ENCODE measurements at regions not wholly inside any gene's neighbourhood (a gene's known extent, or its start where the extent isn't known, plus 50 kb on each side); places are given as distances from the start of the nearest gene placed in this dataset.

DNA sequence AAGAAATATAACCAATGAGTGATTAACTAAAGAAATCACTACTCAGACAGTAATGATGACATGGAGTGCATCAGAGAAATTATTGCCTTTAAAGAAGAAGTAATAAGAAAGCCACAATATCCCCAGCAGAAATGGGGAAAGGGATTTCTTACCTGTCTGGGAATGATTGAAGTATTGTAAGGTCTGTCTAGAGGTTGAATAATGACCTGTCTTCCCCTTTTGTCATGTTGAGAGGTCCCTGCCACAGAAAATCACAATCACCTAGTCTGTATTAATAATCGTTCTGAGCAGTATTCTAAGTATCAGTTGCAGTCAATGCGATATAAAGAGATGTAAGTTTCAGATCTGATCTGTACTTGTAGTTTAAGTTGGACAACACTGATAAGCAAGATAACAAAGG, 349.1 kb upstream of the TPK1 start (continued):
- TF ChIP-seq, protein P1, sequence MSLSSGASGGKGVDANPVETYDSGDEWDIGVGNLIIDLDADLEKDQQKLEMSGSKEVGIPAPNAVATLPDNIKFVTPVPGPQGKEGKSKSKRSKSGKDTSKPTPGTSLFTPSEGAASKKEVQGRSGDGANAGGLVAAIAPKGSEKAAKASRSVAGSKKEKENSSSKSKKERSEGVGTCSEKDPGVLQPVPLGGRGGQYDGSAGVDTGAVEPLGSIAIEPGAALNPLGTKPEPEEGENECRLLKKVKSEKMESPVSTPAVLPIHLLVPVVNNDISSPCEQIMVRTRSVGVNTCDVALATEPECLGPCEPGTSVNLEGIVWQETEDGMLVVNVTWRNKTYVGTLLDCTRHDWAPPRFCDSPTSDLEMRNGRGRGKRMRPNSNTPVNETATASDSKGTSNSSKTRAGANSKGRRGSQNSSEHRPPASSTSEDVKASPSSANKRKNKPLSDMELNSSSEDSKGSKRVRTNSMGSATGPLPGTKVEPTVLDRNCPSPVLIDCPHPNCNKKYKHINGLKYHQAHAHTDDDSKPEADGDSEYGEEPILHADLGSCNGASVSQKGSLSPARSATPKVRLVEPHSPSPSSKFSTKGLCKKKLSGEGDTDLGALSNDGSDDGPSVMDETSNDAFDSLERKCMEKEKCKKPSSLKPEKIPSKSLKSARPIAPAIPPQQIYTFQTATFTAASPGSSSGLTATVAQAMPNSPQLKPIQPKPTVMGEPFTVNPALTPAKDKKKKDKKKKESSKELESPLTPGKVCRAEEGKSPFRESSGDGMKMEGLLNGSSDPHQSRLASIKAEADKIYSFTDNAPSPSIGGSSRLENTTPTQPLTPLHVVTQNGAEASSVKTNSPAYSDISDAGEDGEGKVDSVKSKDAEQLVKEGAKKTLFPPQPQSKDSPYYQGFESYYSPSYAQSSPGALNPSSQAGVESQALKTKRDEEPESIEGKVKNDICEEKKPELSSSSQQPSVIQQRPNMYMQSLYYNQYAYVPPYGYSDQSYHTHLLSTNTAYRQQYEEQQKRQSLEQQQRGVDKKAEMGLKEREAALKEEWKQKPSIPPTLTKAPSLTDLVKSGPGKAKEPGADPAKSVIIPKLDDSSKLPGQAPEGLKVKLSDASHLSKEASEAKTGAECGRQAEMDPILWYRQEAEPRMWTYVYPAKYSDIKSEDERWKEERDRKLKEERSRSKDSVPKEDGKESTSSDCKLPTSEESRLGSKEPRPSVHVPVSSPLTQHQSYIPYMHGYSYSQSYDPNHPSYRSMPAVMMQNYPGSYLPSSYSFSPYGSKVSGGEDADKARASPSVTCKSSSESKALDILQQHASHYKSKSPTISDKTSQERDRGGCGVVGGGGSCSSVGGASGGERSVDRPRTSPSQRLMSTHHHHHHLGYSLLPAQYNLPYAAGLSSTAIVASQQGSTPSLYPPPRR (CRISPR knock-in tag; IDR thresholded peaks at IDR 0.05; ENCODE audit: borderline replicate concordance): no peak
- TF ChIP-seq GATAD2A (IDR thresholded peaks at IDR 0.05): no peak

DNA sequence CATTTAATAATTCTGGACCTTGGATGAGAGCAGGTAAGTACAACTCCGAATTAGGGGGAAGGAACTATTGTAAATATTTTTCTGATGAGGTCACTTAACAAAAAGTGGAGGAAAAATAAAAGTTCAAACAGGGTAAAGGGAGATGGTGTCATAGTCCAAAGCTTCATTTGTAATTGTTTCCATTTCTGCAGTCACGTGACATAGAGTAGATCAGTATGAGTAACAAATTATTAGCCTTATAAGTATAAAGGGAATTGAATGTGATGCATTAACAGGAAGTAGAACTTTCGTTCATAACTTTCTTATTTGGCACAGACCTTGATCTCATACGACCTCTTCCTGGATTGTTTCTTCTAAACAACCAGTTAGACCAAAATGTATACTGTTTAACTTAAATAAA, 347.2 kb upstream of the TPK1 start:
- Histone ChIP-seq H3K36me3 (ENCODE audit: control insufficient read depth, insufficient read depth, low read length) (no peaks in the 10 kb centered on the region), H3K79me2 (ENCODE audit: control insufficient read depth, insufficient read depth, low read length) (no peaks in the 10 kb centered on the region), H3K4me2 (ENCODE audit: insufficient read depth, low read length) (no peak overlapping the region), H4K20me1 (replicated peaks; ENCODE audit: control insufficient read depth, insufficient read depth, low read length) (no peaks in the 10 kb centered on the region), H3K4me3 (no peak overlapping the region), H3K4me1 (replicated peaks in 1 of 2; ENCODE audit: control insufficient read depth in 2 of 2, insufficient read depth in 2 of 2, low read length in 2 of 2) (no peaks in the 10 kb centered on the region), H3K27ac (ENCODE audit: extremely low read depth, low read depth, low read length) (no peak overlapping the region), H3K9me1 (ENCODE audit: control insufficient read depth, insufficient read depth, low read length) (no peaks in the 10 kb centered on the region), H3K27me3 (ENCODE audit: control insufficient read depth in 2 of 2, insufficient read depth in 2 of 2, low read length in 2 of 2) (no peaks in the 10 kb centered on the region), H3K9me3 (replicated peaks; ENCODE audit: control insufficient read depth, insufficient read depth, low read depth, low read length) (no peaks in the 10 kb centered on the region), H3K9ac (ENCODE audit: insufficient read depth in 1 of 2, low read depth in 2 of 2, low read length in 2 of 2) (no peak overlapping the region), H2AFZ (ENCODE audit: low read depth, low read length) (no peak overlapping the region)
- WGBS (ENCODE audit: insufficient coverage, low coverage, missing lambda C conversion rate): 0% methylated on average over 4 of the region's 4 CpGs
- CTCF ChIA-PET (ENCODE audit: low intra/inter-chr PET ratio): no interaction called here
- POLR2A ChIA-PET: no interaction called here
- in situ Hi-C loops (cut with MboI): no loop called here
- BruUV-seq (replicated peaks): no TSS peak
- intact Hi-C loops (cut with micrococcal nuclease): no loop called here
- ATAC-seq: no peak
- FAIRE-seq: no peak
- DNase-seq (ENCODE audit: extremely low read depth in 1 of 4, low spot score in 3 of 4): no peak
- TF ChIP-seq RAD51 (IDR thresholded peaks at IDR 0.05; ENCODE audit: borderline replicate concordance, low read depth) (0 out of 2 replicates have a peak, but pooled peaks have one; percentile 26), ILK (tag; IDR thresholded peaks at IDR 0.05; ENCODE audit: borderline replicate concordance, low read depth) (no peak), CBFA2T2 (conservative IDR thresholded peaks at IDR 0.05) (peak; percentile 20; the same call in 1 of the 2 replicates)
- TF ChIP-seq, protein P2, sequence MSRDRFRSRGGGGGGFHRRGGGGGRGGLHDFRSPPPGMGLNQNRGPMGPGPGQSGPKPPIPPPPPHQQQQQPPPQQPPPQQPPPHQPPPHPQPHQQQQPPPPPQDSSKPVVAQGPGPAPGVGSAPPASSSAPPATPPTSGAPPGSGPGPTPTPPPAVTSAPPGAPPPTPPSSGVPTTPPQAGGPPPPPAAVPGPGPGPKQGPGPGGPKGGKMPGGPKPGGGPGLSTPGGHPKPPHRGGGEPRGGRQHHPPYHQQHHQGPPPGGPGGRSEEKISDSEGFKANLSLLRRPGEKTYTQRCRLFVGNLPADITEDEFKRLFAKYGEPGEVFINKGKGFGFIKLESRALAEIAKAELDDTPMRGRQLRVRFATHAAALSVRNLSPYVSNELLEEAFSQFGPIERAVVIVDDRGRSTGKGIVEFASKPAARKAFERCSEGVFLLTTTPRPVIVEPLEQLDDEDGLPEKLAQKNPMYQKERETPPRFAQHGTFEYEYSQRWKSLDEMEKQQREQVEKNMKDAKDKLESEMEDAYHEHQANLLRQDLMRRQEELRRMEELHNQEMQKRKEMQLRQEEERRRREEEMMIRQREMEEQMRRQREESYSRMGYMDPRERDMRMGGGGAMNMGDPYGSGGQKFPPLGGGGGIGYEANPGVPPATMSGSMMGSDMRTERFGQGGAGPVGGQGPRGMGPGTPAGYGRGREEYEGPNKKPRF (IDR thresholded peaks at IDR 0.05; ENCODE audit: low read depth, low read length): no peak
- TF ChIP-seq, protein P3, sequence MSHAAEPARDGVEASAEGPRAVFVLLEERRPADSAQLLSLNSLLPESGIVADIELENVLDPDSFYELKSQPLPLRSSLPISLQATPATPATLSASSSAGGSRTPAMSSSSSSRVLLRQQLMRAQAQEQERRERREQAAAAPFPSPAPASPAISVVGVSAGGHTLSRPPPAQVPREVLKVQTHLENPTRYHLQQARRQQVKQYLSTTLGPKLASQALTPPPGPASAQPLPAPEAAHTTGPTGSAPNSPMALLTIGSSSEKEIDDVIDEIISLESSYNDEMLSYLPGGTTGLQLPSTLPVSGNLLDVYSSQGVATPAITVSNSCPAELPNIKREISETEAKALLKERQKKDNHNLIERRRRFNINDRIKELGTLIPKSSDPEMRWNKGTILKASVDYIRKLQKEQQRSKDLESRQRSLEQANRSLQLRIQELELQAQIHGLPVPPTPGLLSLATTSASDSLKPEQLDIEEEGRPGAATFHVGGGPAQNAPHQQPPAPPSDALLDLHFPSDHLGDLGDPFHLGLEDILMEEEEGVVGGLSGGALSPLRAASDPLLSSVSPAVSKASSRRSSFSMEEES (CRISPR knock-in tag; IDR thresholded peaks at IDR 0.05): peak; percentile 94

Measured in K562 (cell line).